Lower lobe of right lung (tissue), 2 donors: ENCODE measurements at regions not wholly inside any gene's neighbourhood (a gene's known extent, or its start where the extent isn't known, plus 50 kb on each side); places are given as distances from the start of the nearest gene placed in this dataset.

Experiments used
- ATAC-seq, 2 donors: fragments of 200-7000 bp; cut with Tn5 transposase; one replicate each; pipeline ENCODE4 v1.9.1; 2020 to 2022; ENCODE audit warnings: mild to moderate bottlenecking in 2 of 2, moderate library complexity in 2 of 2
- DNase-seq: peaks from one replicate; pipeline ENCODE4 v3.0.0-alpha.2; 2020
- H3K27ac ChIP-seq: fragments of 200-600 bp; one replicate; pipeline ENCODE4 v1.8.0; 2022
- H3K27me3 ChIP-seq: fragments of 200-600 bp; one replicate; pipeline ENCODE4 v1.8.0; 2022; ENCODE audit warnings: low read depth
- H3K36me3 ChIP-seq: fragments of 200-600 bp; one replicate; pipeline ENCODE4 v1.8.0; 2022; ENCODE audit warnings: mild to moderate bottlenecking
- H3K4me1 ChIP-seq: fragments of 200-600 bp; one replicate; pipeline ENCODE4 v1.8.0; 2022
- H3K4me3 ChIP-seq: fragments of 200-600 bp; one replicate; pipeline ENCODE4 v1.8.0; 2022; ENCODE audit warnings: mild to moderate bottlenecking
- H3K9me3 ChIP-seq: fragments of 200-600 bp; one replicate; pipeline ENCODE4 v1.8.0; 2022
- intact Hi-C: fragments of 100-400 bp; cut with DNase I; formaldehyde crosslinking; loops from one replicate; pipeline ENCODE4 v1.11.0; 2022
- TF ChIP-seq, protein P1 (sequence below): fragments of 200-600 bp; IDR thresholded peaks from one replicate; pipeline ENCODE4 v1.8.0; 2022; ENCODE audit warnings: antibody characterized with exemption, mild to moderate bottlenecking
- donor health status: DM: no; HTN: yes; CAD: no; lungs with severe emphysema.

DNA sequence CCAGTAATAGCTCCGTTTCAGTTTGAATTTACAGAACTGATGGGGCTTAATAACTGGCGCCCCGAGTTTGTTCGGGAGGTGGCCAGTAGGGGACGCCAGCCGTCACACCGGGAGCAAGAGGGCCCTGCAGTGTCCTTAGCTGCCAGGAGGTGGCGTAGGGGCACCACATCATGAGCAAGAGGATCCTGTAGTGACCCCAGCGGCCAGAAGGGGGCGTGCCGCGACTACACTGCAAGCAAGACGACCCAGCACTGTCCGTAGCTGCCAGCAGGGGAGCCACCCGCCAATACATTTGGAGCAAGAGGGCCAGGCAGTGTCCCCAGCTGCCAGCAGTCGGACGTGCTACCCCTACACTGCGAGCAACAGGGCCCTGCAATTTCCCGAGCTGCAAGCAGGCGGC lies 663.7 kb upstream of the B3GAT1 start:
- TF ChIP-seq, protein P1, sequence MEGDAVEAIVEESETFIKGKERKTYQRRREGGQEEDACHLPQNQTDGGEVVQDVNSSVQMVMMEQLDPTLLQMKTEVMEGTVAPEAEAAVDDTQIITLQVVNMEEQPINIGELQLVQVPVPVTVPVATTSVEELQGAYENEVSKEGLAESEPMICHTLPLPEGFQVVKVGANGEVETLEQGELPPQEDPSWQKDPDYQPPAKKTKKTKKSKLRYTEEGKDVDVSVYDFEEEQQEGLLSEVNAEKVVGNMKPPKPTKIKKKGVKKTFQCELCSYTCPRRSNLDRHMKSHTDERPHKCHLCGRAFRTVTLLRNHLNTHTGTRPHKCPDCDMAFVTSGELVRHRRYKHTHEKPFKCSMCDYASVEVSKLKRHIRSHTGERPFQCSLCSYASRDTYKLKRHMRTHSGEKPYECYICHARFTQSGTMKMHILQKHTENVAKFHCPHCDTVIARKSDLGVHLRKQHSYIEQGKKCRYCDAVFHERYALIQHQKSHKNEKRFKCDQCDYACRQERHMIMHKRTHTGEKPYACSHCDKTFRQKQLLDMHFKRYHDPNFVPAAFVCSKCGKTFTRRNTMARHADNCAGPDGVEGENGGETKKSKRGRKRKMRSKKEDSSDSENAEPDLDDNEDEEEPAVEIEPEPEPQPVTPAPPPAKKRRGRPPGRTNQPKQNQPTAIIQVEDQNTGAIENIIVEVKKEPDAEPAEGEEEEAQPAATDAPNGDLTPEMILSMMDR = peak; percentile 55
- no peaks in the 10 kb centered on the region for H3K36me3 ChIP-seq
- H3K4me3 ChIP-seq = no peak overlapping the region
- DNase-seq (peak; percentile 80), ATAC-seq (peak; percentile 72 to 92)
- intact Hi-C loops = no loop called here
- no peaks in the 10 kb centered on the region for H3K4me1 ChIP-seq
- no peaks in the 10 kb centered on the region for H3K27me3 ChIP-seq
- no peaks in the 10 kb centered on the region for H3K9me3 ChIP-seq
- no peak overlapping the region for H3K27ac ChIP-seq

- intact Hi-C loops = no loop called here
- Histone ChIP-seq H3K9me3 (no peaks in the 10 kb centered on the region), H3K36me3 (no peaks in the 10 kb centered on the region), H3K4me1 (no peaks in the 10 kb centered on the region), H3K27me3 (no peaks in the 10 kb centered on the region), H3K27ac (no peak overlapping the region), H3K4me3 (no peak overlapping the region)
- peak in 1 of 2 donors; percentile 32 for ATAC-seq
- no peak for DNase-seq
- TF ChIP-seq, protein P1 = no peak
These were observed 662.5 kb upstream of the B3GAT1 start for GRCh38 chr11:135074397-135074998.

DNA sequence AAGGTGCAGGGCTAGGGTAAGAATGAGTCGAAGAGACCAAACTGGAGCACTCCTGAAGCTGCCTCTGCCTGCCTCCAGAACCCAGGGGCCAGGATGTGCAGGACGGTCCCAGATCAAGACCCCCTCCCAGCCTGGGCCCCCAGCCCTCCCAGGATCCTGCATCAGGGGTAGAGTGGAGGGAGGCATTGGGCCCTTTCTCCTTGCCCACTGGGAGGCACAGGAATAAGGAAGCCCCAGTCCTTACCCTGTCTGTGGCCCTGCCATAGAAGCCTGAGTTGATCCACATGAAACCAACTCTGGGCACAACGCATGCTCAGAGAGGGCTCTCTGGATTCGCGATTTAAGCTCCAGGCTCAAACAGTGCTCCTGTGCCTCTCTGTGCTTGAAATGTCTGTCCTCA lies 661.8 kb upstream of the B3GAT1 start:
- intact Hi-C loops = no loop called here
- Histone ChIP-seq H3K36me3 (no peaks in the 10 kb centered on the region), H3K4me1 (no peaks in the 10 kb centered on the region), H3K4me3 (no peak overlapping the region), H3K27me3 (no peaks in the 10 kb centered on the region), H3K27ac (no peak overlapping the region), H3K9me3 (no peaks in the 10 kb centered on the region)
- DNase-seq (no peak), ATAC-seq (peak; percentile 7 to 30)
- TF ChIP-seq, protein P1 = no peak

DNA sequence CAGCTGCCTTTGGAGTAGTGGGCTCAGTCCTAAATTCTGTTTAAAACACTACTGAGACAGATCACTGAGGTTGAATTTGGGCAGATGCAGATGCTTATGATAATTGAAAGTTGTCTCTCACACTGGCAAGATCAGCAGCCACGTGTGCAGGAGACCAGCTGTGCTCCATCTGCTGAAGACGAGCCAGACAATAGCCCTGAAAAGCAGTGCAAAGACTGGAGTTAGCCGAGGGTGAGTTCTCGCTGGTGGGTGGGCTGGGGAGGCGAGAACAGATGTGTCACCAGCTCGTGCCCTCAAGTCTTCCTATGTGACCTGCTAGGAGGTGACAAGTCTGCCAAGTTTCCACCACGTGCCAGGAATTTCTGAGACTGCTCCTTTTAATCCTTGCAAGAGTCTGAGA lies 661.3 kb upstream of the B3GAT1 start:
- DNase-seq = no peak
- TF ChIP-seq, protein P1 = no peak
- Histone ChIP-seq H3K36me3 (no peaks in the 10 kb centered on the region), H3K27ac (no peak overlapping the region), H3K27me3 (no peaks in the 10 kb centered on the region), H3K9me3 (no peaks in the 10 kb centered on the region), H3K4me1 (no peaks in the 10 kb centered on the region), H3K4me3 (no peak overlapping the region)
- peak in 1 of 2 donors; percentile 8 for ATAC-seq
- intact Hi-C loops = no loop called here

GRCh38 chr11:135069890-135070289 lies 657.8 kb upstream of the B3GAT1 start:
- Histone ChIP-seq H3K36me3 (no peaks in the 10 kb centered on the region), H3K4me3 (no peak overlapping the region), H3K9me3 (no peaks in the 10 kb centered on the region), H3K27ac (no peak overlapping the region), H3K27me3 (no peaks in the 10 kb centered on the region), H3K4me1 (no peaks in the 10 kb centered on the region)
- ATAC-seq (peak; percentile 40 to 50), DNase-seq (no peak)
- intact Hi-C loops = no loop called here
- TF ChIP-seq, protein P1 = no peak
